HG03521 (cell line): ENCODE measurements at regions not wholly inside any gene's neighbourhood (a gene's known extent, or its start where the extent isn't known, plus 50 kb on each side); places are given as distances from the start of the nearest gene placed in this dataset.

ENCODE experiments used
- ATAC-seq: cut with Tn5 transposase; IDR thresholded peaks from one replicate; pipeline ENCODE4 v1.9.1; 2021; ENCODE audit warnings: mild to moderate bottlenecking, moderate library complexity; ENCODE audit not compliant: unreplicated experiment

DNA sequence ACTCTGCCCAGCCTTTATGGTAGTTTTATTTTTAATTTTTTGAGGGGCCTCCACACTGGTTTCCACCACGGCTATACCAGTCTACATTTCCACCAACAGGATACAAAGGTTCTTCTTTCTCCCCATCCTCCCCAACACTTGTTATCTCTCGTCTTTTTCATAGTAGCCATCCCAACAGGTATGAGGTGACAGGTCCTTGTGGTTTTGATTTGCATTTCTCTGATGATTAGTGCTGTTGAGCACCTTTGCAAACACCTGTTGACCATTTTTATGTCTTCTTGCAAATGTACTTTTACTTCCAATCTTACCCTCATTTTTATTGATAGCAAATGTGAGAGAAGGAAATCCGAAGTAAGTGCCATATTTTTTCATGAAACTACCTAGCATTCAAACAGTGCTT, 195.4 kb upstream of the PREP start:
- ATAC-seq, result no peak

DNA sequence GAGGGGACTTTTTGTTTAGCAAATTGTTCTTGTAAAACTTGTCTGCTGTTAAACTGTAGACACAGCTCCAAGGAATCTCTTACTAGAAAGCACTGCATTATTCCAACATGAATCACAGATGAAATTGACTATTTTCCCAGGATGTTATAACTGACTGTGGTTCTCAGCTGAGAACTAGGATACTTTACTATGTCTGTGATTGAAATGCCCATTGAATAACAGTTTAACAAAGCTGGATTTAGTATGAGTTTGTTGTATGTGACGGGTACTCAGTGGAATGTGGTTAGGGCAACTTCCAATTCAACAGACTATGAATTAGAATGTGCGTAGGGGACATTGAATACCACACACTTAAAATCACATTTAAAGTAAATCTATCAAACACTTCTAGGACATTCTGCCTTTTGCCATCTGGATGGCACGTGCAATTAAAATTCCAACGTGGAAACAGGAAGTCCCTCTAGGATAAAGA, 193.4 kb upstream of the PREP start:
- no peak for ATAC-seq

DNA sequence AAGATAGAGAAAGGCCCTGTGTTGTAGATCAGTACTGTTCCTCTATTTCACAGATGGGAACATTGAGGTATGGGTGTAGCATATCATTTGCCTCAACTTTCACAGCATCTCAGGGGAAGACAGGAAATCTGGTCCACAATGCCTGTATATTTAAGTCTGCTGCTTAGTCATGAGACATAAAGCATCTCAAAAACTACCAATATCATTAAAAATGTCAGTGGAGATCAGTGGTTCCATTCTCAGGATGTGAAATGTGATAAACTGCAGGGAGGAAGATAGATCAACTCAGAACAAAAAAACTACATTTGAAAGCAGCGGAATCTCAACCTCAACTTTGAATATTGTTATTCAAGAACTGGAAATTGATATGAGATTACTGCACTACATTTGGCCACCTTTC, 192.9 kb upstream of the PREP start:
- no peak for ATAC-seq

DNA sequence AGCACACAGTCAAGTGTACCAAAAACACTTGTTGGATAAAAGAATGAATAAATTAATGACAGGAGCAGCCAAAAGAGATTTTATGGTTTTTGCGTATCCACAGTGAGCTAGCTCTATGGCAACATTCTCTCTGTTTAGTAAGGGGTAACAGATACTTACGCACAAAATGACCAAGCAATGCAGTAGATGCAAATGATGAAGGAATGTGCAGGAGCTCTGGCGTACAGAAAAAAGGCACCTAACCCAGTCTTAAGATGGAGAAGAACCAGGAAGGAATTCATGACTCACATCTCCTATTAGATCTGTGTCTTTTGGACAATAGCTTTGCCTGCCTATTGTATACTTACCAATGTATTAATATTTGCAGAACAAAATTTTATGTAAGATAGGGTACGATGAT, 191.9 kb upstream of the PREP start:
- ATAC-seq, result no peak

DNA sequence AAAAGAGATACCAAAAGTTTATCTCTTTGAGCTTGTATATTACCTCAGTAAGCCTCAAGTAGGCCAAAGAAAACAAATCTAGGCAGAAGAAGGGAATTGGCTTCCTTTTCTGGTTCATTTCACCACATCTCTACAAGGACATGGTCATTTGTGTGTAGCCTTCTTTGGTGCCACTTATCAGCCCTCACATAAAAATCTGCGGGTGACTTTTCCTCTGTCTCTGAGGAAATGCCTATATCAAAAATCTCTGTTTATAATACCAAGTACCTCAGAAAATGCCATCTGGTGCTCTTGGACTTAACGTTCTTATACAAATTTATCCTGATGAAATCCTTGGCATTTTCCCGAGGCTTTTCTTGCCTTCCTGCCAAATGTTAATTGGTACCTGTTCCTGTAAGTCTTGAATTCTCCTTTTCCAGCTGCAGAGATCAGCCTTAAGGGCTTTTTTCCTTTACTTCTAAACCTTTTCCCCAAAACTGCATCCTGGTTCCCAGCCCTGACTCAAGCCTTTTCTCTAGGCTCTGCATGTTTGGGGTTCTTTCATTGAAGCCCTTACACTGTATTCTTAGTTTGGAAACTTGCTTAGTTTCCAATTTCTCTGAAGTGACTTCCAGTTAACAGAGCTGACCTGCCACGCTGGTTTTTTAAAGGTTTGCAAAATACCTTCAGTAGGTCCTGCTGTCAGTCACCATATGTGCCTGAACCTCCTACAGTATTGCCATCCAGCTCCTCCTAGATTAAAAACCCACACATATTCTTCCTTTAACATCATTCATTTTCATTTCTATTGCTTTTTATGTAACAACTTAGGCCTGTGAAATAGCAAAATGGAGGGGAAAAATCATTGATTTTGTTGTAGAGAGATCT, 191.2 kb upstream of the PREP start:
- ATAC-seq, result no peak

DNA sequence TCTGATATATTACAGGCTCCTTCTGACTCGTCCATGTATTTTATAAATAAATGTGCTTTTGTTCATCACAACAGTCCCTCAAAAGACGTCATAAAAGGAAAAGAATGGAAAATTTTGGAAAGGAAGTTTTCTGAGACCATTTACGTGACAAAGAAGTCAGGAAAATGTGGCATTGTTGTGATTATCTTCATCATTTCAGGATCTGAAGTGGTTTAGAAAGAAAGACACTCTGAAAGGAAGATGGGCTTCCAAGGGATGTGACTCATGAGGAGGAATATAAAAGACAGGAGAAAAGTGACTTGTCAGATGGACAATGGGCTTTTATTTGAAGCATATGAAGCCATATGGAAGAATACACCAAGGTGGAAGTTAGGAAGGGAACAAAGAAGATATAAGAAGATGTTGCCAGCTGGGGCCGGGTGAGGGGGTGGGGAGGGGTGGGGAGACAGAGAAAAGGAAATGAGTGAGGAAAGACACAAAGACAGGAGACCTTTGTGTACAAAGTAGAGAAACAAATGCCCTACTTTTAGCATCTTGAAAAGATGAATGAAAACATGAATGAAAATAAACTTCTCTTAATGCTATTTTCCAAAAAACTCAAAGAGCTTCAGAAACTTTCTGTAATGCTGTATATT, 190.3 kb upstream of the PREP start:
- ATAC-seq, result no peak

- ATAC-seq, result no peak
These were observed 189.4 kb upstream of the PREP start for GRCh38 chr6:105592329-105592728.

DNA sequence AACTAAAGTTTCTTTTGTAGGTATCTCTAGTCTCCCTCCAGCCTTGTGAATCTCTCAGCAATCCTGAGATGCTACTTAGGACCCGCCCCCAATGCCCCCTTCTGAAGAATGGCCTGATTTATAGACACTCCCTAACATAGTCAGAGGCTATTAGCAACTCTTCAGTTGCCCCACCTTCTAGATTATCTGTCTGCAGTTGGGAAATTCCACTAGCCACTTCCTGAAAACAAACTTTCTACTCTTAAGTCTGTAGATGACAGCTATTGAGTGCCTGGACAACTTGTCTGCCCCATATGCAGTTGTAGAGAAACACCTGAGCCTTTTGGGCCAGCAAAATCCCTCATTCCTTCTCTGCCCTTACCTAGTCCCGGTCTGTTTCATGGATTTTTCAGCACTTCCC, 188.2 kb upstream of the PREP start:
- peak; percentile 89 for ATAC-seq

- no peak for ATAC-seq
These were observed 185.3 kb upstream of the PREP start for GRCh38 chr6:105588123-105588710.

- no peak for ATAC-seq
These were observed 184.7 kb upstream of the PREP start for GRCh38 chr6:105587349-105588122.

- no peak for ATAC-seq
These were observed 175.4 kb upstream of the PREP start for GRCh38 chr6:105578179-105578707.

GRCh38 chr6:105573556-105573955, 170.7 kb upstream of the PREP start:
- no peak for ATAC-seq

DNA sequence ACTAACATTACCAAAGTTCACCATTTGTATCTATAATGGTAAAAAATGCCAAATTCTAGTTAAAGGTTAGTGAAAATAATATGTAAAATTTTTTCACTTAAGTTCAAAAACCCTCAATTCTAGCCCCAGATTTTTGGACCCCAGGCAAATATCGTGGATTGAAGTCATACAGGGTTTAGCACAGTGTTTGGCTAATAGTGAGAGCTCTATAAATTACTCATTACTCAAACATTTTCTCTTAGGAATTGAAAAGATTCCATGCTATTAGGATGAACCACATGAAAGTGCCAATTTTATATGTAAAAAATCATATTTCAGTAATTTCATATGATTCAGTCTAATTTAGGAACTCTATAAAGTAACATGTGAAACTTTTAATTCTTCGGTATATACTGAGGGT, 170.3 kb upstream of the PREP start:
- no peak for ATAC-seq

DNA sequence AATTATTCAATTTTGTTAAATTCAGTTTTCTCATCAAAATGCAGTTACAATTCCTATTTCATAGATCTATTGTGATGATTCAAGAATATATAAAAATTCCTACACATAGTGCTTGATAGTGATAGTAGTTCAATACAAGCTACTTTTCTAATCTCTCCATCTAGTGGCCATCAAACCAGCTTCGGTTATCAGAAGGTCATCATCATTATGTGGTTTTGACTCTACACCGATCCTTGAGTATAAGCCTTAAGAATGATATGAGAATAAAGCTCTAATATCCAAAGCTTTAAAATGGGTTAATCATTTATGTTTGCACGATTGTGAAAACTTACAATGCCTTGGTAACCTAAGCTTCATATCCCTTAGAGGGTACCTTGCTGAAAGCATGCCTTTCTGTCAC, 167.5 kb upstream of the PREP start:
- no peak for ATAC-seq

DNA sequence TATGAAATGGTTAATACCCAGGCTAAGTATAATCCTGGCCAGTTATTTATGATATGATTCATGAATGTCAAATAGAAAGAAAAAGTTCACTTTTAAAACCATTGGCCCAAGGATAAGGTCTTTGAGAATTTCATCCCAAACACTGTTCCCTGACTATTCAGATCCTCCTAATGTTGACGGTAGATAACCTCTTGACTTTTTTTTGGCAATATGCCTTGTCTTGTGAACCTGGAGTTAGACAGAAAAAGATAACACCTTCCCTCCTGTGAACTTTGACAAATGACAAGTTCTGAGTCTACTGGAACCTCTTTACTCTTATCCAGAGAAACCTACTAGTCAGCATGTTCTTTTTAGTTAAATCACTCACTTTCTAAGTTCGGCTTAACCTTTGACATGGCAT, 166.8 kb upstream of the PREP start:
- ATAC-seq, result no peak

DNA sequence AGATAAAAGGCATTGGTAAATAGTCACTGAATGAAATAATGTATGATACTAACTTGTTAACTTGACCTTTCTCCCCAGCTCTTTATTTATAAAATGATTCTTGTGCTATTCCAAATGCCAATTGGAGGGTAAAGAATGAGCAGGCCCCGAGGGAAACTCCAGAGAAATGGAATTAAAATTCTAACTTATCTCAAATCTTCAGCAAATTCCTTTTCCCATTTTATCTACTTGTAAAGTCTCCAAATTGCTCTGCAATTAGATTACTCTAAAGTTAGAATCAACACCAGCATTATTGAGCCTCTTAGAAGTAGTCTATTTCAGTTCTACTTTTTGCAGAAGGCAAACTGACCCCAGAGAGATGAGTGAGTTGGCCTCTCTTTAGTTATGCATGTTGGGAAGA, 165.9 kb upstream of the PREP start:
- ATAC-seq, result no peak

- no peak for ATAC-seq
These were observed 165.3 kb upstream of the PREP start for GRCh38 chr6:105568142-105568541.

- ATAC-seq, result no peak
These were observed 164.3 kb upstream of the PREP start for GRCh38 chr6:105567140-105567539.

GRCh38 chr6:105566503-105566902, 163.6 kb upstream of the PREP start:
- no peak for ATAC-seq

DNA sequence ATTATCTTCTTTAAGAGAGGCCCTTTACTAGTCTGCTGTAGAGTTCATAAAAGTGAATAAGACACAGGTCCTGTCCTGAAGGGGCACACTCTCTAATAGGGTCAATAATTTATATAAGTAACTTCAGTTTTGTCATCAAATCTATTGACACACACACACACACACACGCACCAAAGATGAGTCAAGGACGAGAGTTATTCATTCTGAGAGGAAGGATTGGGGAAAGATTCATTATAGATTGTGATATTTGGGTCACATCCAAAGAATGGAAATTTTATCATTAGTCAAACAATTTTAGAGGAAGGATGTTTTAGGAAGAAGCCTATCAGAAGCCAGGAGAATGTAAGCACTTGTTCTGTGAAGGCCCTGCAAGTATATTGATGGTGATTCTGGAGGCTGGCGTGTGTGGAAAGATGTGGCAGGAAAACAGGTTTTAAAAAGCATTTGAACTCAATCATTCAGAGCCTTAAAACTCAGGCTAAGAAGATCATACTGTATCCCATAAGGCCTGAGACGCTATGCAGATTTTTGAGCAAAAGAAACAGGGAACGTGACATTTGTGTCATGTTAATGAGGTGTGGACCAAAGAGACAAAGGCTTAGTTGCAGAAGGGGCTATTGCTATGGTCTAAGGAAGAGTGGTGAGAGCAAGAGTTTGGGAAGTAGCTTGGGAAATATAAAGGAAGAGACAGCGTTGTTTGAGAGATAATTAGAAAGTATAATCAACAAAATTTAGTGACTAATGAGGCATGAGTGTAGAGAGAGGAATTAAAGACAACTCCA, 161.4 kb upstream of the PREP start:
- no peak for ATAC-seq
